ENCODE measurements at regions not wholly inside any gene's neighbourhood (a gene's known extent, or its start where the extent isn't known, plus 50 kb on each side); places are given as distances from the start of the nearest gene placed in this dataset.

- Mint-ChIP-seq H3K27me3 (ENCODE audit: low read depth) (no peaks in the 10 kb centered on the region), H3K4me3 (no peak overlapping the region), H3K4me1 (peaks cover 3 to 8% of the 10 kb centered on the region in 2 experiments), H3K36me3 (ENCODE audit: insufficient read depth in 1 of 3, low read depth in 3 of 3) (peaks cover 0 to 3% (median 0%) of the 10 kb centered on the region in 3 experiments; a peak in 1 of 7 replicates), H3K9me3 (peaks cover 0 to 2% of the 10 kb centered on the region in 2 experiments; a peak in 1 of 5 replicates), H3K27ac (no peak overlapping the region)
- TF ChIP-seq CTCF (conservative IDR thresholded peaks at IDR 0.05), result no peak
- no peaks in the 10 kb centered on the region for H3K4me1 ChIP-seq (ENCODE audit: insufficient read depth, low read length)
- H3K79me2 ChIP-seq (ENCODE audit: insufficient read depth, low read length), result no peaks in the 10 kb centered on the region; the same call in 1 of the 2 replicates
- no peak overlapping the region for H3K4ac ChIP-seq (ENCODE audit: low read depth, low read length)
- no peaks in the 10 kb centered on the region for H4K20me1 ChIP-seq (ENCODE audit: control insufficient read depth, insufficient read depth, insufficient read length)
- no peak overlapping the region for H3K56ac ChIP-seq (ENCODE audit: insufficient read length, low read depth, low read length)
- no peak overlapping the region for H2BK15ac ChIP-seq (ENCODE audit: low read depth, low read length)
- no peak for DNase-seq
- no peak overlapping the region for H2BK12ac ChIP-seq (ENCODE audit: insufficient read length, low read depth, low read length)
- no peak overlapping the region for H4K91ac ChIP-seq (ENCODE audit: insufficient read length, low read depth, low read length)
- H2BK5ac ChIP-seq (ENCODE audit: insufficient read length, low read length), result no peak overlapping the region
- no peak overlapping the region for H3K4me2 ChIP-seq (ENCODE audit: insufficient read depth, insufficient read length, low read length)
- no peaks in the 10 kb centered on the region for H3K79me1 ChIP-seq (ENCODE audit: insufficient read depth, low read depth, low read length, poor library complexity, severe bottlenecking)
- no peaks in the 10 kb centered on the region for H3K27me3 ChIP-seq (ENCODE audit: insufficient read depth, low read length)
- H3T11ph ChIP-seq (ENCODE audit: low read length), result no peak overlapping the region
- H2AK5ac ChIP-seq (ENCODE audit: insufficient read length, low read length), result no peak overlapping the region
- H3K27ac ChIP-seq (ENCODE audit: insufficient read length, low read depth, low read length), result no peak overlapping the region
- H2BK120ac ChIP-seq (ENCODE audit: low read depth, low read length, poor library complexity, severe bottlenecking), result no peak overlapping the region
- no peak overlapping the region for H4K5ac ChIP-seq (ENCODE audit: insufficient read length, low read depth, low read length)
- H3K14ac ChIP-seq (ENCODE audit: insufficient read depth, low read length), result no peak overlapping the region
- H3K9me3 ChIP-seq (ENCODE audit: control insufficient read depth, low read depth, low read length), result no peaks in the 10 kb centered on the region
- H2AFZ ChIP-seq (ENCODE audit: low read length), result no peak overlapping the region
- H3K18ac ChIP-seq (ENCODE audit: insufficient read length, low read depth, low read length), result no peak overlapping the region
- WGBS (ENCODE audit: extremely low coverage, insufficient read length, low lambda C conversion rate), result no CpG with 5 or more reads among the region's 1 CpG
- H3K9ac ChIP-seq (ENCODE audit: extremely low read depth, insufficient read length, low read length), result no peak overlapping the region
- H3K23ac ChIP-seq (ENCODE audit: insufficient read length, low read depth, low read length), result no peak overlapping the region
- no peak overlapping the region for H2BK20ac ChIP-seq (ENCODE audit: low read depth, low read length, poor library complexity, severe bottlenecking)
- H4K8ac ChIP-seq (replicated peaks; ENCODE audit: insufficient read length, low read depth, low read length), result no peak overlapping the region
- H3K23me2 ChIP-seq (ENCODE audit: insufficient read length, low read depth, low read length, poor library complexity, severe bottlenecking), result no peaks in the 10 kb centered on the region
Measured at GRCh38 chr12:86719381-86719780, 463.2 kb upstream of the MGAT4C start.
